Globus pallidus (tissue), 1 donor: ENCODE measurements at regions not wholly inside any gene's neighbourhood (a gene's known extent, or its start where the extent isn't known, plus 50 kb on each side); places are given as distances from the start of the nearest gene placed in this dataset.

Experiments
- DNase-seq: peaks from one replicate; pipeline ENCODE4 v3.0.0-alpha.2; 2015; ENCODE audit warnings: low spot score

- DNase-seq = no peak
These were observed 409.7 kb upstream of the SPRED2 start for GRCh38 chr2:65842104-65842503.

- DNase-seq = no peak
These were observed 403.7 kb upstream of the SPRED2 start for GRCh38 chr2:65835975-65836549.

DNA sequence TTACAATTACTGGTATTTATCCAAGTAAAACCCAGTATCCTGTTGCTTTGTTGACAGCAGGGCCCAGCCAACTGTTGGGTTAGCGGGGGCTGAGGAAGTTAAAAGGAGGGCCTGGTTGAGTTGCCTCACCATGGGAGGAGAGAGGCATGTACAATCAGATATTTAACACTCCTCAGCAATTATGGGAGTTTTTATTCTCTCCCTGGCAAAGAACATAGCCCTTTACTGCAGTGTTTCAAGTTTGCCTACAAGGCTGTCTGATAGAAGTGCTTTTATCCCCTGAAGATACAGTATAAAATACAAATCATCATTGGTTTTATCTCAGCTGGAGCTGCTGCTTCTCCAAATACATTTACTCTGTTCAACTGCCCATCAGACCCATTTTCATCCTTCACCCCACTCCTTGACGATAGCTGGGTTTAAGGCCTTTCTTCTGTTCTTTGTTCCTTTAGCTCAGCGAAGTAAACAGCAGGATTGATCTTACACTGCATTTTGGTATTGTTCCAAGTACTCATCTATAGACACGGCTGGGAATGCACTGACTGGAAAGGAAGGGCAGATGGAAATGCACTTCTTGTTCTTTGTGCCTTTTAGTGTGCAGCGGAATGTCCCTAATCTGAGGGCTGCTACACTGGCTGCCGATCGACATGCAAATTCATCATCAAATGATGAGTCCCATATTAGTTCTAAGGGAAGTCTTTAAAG, 402.5 kb upstream of the SPRED2 start:
- DNase-seq = no peak

DNA sequence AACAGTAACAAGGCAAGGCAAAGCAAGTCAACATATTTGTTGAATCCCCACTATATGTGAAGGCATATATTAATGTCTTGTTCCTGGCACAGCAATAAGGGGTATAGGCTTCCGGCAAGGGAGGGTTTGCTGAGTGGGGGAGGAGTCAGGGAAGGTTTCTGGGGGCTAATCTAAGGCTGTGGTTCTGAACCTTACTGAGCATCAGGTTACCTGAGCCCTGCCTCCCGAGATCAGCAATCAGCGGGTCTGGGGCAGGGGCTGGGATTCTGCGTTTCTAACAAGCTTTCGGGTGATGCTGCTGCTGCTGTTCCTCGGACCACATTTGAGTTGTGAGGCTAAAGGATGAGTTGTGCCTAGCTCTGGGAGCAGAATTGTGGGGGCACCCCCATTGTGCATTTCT, 401.7 kb upstream of the SPRED2 start:
- no peak for DNase-seq

GRCh38 chr2:65831509-65831908, 399.1 kb upstream of the SPRED2 start:
- DNase-seq = no peak

GRCh38 chr2:65826567-65826966, 394.2 kb upstream of the SPRED2 start:
- DNase-seq = no peak

DNA sequence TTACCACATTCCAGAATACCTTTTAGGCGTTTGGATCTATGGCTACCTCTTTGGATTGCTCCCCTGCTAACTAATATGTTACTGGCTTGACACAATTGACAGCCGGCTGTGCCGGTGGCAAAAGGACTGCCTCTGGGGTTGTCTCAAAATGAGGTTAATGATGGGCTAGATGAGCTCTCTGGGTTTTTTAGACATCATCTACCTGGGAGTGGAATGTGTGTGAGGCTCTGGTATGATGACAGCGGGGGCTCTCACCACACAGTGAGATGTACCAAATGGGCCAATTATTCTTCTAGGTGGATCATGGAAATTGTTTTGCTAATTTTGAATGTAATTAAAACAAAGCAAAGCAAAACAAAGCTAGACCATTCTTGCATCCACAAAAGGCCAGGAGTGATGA, 391.1 kb upstream of the SPRED2 start:
- no peak for DNase-seq

GRCh38 chr2:65820454-65820853, 388.1 kb upstream of the SPRED2 start:
- no peak for DNase-seq

DNA sequence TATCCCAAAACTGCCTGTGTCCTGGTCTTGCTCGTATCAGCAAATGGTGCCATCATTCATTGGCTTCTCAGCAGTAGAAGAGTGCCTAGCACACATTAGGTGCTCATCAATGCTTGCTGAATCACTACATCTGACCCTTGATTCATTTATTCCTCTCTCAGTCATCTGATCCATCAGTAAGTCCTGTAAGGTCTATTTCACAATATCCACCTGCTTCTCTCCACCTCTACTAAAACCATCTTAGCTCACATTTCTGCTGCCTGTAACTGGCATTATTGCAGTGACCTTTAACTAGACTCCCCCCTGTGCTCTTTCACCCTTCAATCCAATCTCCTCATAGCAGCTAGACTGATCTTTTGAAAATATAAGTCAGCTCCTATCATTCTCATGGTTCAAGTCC, 387.6 kb upstream of the SPRED2 start:
- no peak for DNase-seq

DNA sequence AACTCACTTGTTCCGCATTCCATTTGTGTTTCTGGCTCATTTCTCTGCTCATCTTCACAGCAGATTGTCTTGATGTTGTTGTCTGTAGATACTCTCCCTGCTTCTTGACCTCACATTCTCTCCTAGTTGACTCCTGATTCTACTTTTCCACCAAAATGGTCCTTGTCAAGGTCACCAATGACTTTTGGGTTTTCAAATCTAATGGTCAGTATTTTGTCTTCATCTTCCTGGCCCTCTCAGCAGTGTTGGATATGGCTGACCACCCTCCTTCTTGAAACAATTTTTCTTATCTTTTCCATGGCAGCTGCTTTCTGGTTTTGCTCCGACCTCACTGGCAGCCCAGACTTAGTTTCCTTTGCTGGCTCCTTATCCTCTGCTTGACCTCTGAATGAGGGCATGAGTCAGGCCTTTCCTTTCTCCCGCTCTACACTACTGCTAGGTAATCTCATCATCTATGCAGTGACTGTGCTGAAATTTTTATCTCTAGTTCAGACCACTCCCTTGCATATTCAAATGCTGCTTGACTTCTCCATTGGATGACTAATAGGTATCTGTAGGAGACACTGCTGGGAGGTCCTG, 386.6 kb upstream of the SPRED2 start:
- DNase-seq = no peak

- no peak for DNase-seq
These were observed 381.3 kb upstream of the SPRED2 start for GRCh38 chr2:65813631-65814173.

- DNase-seq = no peak
These were observed 380.5 kb upstream of the SPRED2 start for GRCh38 chr2:65812887-65813286.

DNA sequence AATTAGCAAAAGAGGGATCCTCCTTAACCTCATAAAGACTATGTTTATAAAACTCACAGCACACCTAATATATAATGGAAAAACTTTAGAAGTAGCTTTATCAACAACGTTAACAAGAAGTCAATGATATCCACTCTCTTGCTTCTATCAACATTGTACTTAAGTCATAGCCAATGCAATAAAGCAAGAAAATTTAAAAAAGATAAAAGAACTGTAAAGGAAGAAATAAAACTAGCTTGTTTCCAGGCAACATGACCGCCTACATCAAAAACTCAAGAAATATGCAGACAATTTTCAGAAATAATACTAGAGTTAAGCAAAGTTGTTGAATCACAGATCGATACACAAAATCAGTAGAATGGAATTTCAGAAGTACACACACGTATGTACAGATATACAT, 375.5 kb upstream of the SPRED2 start:
- no peak for DNase-seq

DNA sequence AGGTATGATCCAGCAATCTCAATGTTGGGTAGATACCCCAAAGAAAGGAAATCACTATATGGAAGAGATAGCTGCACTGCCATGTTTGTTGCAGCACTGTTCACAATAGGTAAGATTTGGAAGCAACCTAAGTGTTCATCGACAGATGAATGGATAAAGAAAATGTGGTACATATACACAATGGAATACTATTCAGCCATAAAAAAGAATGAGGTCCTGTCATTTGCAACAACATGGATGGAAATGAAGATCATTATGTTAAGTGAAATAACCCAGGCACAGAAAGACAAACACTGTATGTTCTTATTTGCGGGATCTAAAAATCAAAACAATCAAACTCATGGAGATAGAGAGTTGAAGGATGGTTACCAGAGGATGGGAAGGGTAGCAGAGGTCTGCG, 372.4 kb upstream of the SPRED2 start:
- DNase-seq = no peak

DNA sequence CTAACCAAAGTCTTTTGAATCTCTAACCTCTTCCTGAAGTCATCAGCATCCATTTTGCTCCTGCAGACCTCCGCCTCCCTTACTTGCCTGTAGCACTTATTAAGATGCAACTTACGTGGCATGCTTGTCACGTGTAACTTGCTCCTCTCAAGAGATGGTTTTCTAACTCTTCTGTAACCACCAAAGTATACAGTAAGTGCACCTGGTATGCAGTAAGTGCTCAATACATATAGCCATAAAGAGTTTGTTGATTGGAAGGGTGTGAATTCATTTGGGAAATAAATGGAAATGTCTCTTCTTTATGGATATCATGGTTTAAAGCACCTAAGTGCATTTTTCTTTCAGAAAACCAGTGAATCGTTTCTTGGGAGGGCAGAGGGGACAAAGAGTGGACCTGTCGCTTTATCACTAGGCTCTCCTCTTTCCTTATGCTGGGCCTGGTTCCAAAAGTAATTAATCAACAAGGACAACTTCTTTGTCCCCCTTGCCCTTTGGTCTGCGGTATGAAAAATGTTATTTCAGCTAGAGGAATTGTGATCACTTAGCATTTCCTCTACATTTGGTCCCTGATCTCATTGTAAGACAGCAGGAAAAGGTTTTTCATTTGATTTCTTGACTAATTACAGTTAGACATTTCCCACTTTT, 370.0 kb upstream of the SPRED2 start:
- DNase-seq = no peak

DNA sequence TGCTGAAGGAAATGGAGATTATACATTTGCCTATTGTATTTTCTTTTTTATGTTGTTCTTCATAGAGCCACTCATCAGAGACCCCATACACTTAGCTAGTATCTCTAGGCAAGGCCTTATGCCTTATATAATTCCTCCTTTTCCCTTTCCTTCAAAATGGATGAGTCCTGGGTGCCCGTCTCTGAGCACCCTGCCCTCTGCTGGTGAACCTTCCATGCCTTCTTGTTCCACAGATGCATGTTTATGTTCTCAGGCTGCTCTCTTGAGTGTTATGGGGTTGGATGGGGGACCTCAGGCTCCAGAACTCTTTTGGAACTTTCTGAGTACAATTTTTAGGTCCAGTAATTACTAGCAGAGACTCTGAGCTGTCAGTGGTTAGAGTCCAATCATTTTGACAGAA, 368.6 kb upstream of the SPRED2 start:
- no peak for DNase-seq

- DNase-seq = no peak
These were observed 366.9 kb upstream of the SPRED2 start for GRCh38 chr2:65799141-65799854.

DNA sequence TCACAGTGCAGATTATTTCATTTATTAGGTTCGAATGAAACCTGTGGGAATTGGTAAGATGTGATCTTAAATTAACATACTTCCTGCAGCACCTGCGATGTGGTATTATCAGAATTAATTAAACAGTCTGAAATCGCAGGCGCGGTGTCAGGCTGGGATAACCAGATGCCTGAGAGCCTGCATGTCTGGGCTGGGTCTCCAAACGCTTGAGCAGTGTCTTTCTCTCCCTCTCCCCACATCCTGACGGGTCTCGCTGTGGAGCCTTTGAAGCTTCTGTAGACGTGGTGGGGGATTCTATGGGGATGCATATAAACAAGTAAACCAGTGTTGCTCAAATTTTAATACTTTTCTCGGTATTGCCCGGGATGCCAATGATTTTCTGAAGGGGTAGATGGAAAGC, 366.2 kb upstream of the SPRED2 start:
- no peak for DNase-seq

- DNase-seq = no peak
These were observed 362.6 kb upstream of the SPRED2 start for GRCh38 chr2:65794994-65795393.

DNA sequence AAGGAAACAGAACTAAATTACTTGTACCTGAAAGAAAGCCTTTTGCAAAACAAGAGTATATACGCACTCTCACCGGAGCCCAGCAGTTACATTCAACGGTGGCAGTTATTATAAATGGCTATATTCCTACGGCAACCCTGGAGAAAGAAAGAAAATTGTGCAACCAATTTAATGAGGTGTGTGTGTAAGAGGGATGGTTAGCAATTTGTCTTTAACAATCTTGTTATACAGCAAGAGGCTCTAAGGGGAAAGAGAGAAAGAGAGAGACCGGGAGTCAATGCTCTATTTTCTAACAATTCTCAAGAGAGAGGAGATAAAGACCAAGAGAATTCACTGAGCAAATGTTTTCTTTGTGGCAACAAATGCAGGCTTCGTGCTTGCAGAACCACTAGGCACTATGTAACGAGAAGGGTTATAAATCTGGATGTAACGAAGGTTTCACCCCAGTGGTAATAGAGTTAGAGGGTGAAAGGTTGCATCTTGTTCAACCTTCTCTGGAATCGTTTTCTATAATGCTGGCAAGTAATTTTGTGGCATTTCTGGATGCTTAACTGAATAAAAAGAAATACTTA, 359.1 kb upstream of the SPRED2 start:
- no peak for DNase-seq

- no peak for DNase-seq
These were observed 358.2 kb upstream of the SPRED2 start for GRCh38 chr2:65790676-65790935.

DNA sequence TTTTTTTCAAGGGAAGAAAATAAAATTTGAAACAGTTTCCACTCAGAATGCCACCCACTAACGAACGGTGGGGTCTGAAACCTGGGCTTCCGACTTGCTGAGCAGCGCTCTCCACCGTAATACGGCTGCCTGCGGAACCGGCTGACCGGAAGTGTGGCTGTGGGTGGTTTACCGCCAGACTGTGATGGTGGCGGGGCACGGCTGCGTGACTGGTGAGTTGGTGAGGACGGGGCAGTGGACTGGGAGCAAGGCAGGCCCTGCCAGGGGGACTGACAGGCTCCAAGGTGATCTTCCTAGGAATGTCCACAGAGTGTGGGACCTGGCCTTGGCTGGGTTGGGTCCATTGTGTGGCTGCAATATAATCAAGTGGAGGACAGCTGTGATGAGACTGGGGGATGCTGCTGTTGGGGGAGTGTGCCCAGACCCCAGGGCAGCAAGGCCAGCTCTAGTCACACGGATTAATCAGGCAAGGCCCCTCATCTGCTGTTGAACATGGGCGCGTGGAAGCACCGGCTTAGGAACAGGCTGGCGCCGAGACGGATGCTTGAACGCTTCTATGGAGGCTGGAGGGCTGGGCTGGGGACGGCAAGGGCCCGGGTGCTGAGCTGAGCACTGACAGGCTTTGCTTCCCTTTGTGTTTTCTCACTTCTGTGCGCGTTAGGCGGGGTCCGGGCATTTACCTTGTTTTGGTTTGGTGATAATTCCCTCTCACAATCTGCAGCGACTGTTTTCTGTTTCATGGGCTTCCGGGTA, 357.7 kb upstream of the SPRED2 start:
- DNase-seq = no peak
